GM18873 (cell line): ENCODE measurements at regions not wholly inside any gene's neighbourhood (a gene's known extent, or its start where the extent isn't known, plus 50 kb on each side); places are given as distances from the start of the nearest gene placed in this dataset.
"Not testable (repeated sequence)": the region's sequence is repeated elsewhere in the genome, so short reads cannot be mapped to it uniquely, and the experiment has no call there.

Source experiments
- ATAC-seq: cut with Tn5 transposase; IDR thresholded peaks from one replicate; pipeline ENCODE4 v1.9.1; 2021; ENCODE audit warnings: mild to moderate bottlenecking, moderate library complexity, moderate number of reproducible peaks; ENCODE audit not compliant: unreplicated experiment, low FRiP score

GRCh38 chr5:145044970-145045369 is 790.2 kb downstream of the PRELID2 start:
- no peak for ATAC-seq

GRCh38 chr5:145028626-145029025 is 806.5 kb downstream of the PRELID2 start:
- ATAC-seq, result no peak

- no peak for ATAC-seq
Measured at GRCh38 chr5:145027286-145027685, 807.9 kb downstream of the PRELID2 start.

- ATAC-seq, result no peak
Measured at GRCh38 chr5:145025775-145026174, 809.4 kb downstream of the PRELID2 start.

GRCh38 chr5:145015146-145015545 is 820.0 kb downstream of the PRELID2 start:
- ATAC-seq, result no peak

- ATAC-seq, result no peak
Measured at GRCh38 chr5:145014109-145014508, 821.0 kb downstream of the PRELID2 start.

- no peak for ATAC-seq
Measured at GRCh38 chr5:145010834-145011233, 824.3 kb downstream of the PRELID2 start.

- ATAC-seq, result no peak
Measured at GRCh38 chr5:145008876-145009530, 826.1 kb downstream of the PRELID2 start.

- ATAC-seq, result not testable (repeated sequence)
Measured at GRCh38 chr5:144994356-144994755, 823.7 kb downstream of the KCTD16 start.

- no peak for ATAC-seq
Measured at GRCh38 chr5:144983101-144983500, 812.4 kb downstream of the KCTD16 start.

GRCh38 chr5:144979516-144980264 is 809.0 kb downstream of the KCTD16 start:
- no peak for ATAC-seq

- no peak for ATAC-seq
Measured at GRCh38 chr5:144972317-144972716, 801.6 kb downstream of the KCTD16 start.

GRCh38 chr5:144971108-144971850 is 800.6 kb downstream of the KCTD16 start:
- no peak for ATAC-seq

- no peak for ATAC-seq
Measured at GRCh38 chr5:144960296-144960695, 789.6 kb downstream of the KCTD16 start.

GRCh38 chr5:144958002-144958401 is 787.3 kb downstream of the KCTD16 start:
- no peak for ATAC-seq

- ATAC-seq, result no peak
Measured at GRCh38 chr5:144950996-144951395, 780.3 kb downstream of the KCTD16 start.

- no peak for ATAC-seq
Measured at GRCh38 chr5:144947023-144947422, 776.4 kb downstream of the KCTD16 start.

GRCh38 chr5:144945503-144945902 is 774.8 kb downstream of the KCTD16 start:
- ATAC-seq, result no peak

- no peak for ATAC-seq
Measured at GRCh38 chr5:144944936-144945335, 774.3 kb downstream of the KCTD16 start.

GRCh38 chr5:144941004-144941403 is 770.3 kb downstream of the KCTD16 start:
- no peak for ATAC-seq

GRCh38 chr5:144918371-144918770 is 747.7 kb downstream of the KCTD16 start:
- ATAC-seq, result no peak
